ENCODE measurements at regions not wholly inside any gene's neighbourhood (a gene's known extent, or its start where the extent isn't known, plus 50 kb on each side); places are given as distances from the start of the nearest gene placed in this dataset.

DNA sequence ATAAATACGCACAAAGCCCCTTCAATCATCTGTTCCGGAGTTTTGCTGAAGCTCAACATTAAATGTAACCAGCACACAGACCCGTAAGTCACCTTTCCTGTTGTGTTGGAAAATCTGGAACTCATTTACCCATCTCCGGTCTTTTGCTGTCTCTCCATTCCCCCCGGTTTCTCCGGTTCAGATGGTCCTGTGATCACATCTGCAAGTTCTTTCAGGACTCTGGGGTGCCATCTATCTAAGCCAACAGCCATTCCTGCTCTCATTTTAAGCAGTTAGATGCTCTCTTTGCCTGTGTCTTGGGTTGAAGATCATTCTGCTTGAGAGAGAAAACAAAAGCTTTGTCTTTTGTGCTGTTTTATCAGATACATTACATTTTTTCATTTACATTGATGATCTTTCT is 91.7 kb upstream of the TGIF1 start:
- no peak for DNase-seq (ENCODE audit: low read depth)

DNA sequence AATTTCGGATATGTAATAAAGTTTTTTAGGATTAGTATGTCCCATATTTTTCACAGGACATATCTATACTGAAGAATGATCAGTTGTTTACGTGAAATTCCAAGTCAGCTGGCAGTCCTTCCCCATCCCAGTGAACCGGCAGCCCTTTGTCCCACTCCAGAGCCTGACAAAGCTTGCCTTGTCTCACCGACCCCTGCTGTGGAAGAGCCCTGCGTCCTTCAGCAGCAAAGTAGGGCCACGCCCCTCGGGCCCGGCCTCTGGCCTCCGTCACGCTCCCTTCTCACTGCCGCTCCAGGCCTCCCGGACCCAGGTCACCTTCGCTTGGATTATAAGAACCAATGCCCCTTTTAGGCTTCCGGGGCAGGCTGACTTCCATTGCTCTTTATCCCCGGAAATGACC is 89.8 kb upstream of the TGIF1 start:
- DNase-seq (ENCODE audit: low read depth), result no peak

GRCh38 chr18:3367491-3368091 is 82.4 kb upstream of the TGIF1 start:
- peak; percentile 66 for DNase-seq (ENCODE audit: low read depth)

DNA sequence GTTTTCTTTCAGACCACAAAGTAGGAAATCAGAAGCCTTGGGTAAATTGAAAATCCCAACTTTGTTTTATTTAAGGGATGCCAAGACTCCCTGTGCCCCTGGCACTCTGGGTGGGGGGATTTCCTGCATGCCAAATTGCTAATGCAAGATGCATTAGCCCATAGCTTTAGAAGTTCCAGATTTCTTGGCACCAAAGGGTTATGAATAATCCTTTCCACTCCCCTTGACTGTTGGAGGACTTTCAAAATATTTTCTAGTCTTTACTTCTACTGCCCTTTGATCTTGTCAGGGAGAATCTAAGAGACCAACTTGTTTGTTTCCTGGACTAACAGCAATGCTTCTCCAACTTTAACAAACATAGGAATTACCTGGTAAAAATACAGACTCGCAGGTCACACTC is 81.8 kb upstream of the TGIF1 start:
- DNase-seq (ENCODE audit: low read depth), result peak; percentile 65

GRCh38 chr18:3379685-3380084 is 70.3 kb upstream of the TGIF1 start:
- DNase-seq (ENCODE audit: low read depth), result no peak

- DNase-seq (ENCODE audit: low read depth), result peak; percentile 90
Observed at GRCh38 chr18:3380384-3380961, 69.5 kb upstream of the TGIF1 start.

GRCh38 chr18:3383381-3383915 is 66.5 kb upstream of the TGIF1 start:
- no peak for DNase-seq (ENCODE audit: low read depth)

DNA sequence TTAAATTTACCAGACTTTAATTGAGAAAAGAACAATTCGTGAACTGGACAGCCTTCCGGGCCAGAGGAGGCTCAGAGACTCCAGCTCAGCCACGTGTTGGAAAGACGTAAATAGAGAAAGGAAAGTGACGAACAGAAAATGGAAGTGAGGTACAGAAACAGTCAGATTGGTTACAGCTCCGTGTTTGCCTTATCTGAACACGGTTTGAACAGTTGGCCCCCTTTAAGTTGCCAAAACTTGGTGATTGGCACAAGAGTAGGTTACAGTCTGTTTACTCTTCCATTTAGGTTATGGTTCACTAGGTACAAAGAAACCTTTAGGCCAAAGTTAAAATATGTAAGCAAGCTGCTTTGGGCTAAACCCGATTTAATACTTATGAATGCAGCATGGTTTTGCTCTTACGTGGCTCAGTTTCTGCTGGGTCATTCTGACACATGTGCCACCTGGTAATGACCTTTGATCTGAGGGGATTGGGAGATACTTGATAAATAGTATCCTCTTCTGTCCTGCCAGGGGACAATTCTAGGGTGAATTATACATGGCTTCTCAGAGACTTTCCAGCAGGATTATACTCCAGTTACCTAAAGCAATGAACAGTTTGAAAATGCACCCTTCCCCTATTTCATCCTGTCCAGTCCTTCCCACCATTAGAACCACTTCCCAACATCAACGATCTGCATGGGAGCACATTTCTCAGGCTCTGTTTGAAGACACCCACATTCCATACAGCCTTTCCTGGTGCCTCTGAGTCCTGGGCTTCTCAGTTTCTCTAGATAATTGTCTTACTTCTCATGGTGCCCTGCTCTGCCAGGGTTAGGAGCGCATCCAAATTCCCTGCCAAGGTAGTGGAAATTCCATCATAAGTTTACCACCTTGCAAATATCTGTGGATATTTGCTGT is 65.1 kb upstream of the TGIF1 start:
- DNase-seq (ENCODE audit: low read depth), result no peak

GRCh38 chr18:3388323-3388722 is 61.6 kb upstream of the TGIF1 start:
- DNase-seq (ENCODE audit: low read depth), result no peak

- DNase-seq (ENCODE audit: low read depth), result no peak
Observed at GRCh38 chr18:3388980-3389379, 61.0 kb upstream of the TGIF1 start.

GRCh38 chr18:3389977-3390376 is 60.0 kb upstream of the TGIF1 start:
- DNase-seq (ENCODE audit: low read depth), result no peak

- DNase-seq (ENCODE audit: low read depth), result no peak
Observed at GRCh38 chr18:3391704-3392466, 58.1 kb upstream of the TGIF1 start.

GRCh38 chr18:3392467-3392855 is 57.5 kb upstream of the TGIF1 start:
- DNase-seq (ENCODE audit: low read depth), result no peak

DNA sequence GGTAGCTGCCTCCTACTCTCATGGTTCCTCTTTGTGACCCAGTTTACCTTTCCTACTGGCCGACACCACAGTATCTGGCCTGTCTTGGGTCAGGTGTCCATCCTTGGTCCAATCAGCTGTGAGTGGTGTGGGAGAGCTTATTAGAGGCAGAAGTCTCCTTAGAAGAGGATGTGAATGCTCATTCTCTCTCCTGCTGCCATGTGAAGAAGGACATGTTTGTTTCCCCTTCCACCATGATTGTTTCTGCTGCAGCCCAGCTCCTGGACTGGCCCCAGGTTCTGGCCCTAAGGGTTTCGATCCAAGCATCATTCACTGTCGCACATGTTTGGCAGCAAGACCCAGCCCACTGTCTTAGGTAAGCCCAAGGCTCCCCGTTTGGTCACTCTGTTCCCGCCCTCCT is 55.3 kb upstream of the TGIF1 start:
- no peak for DNase-seq (ENCODE audit: low read depth)

- DNase-seq (ENCODE audit: low read depth), result no peak
Observed at GRCh38 chr18:3395466-3395865, 54.5 kb upstream of the TGIF1 start.

DNA sequence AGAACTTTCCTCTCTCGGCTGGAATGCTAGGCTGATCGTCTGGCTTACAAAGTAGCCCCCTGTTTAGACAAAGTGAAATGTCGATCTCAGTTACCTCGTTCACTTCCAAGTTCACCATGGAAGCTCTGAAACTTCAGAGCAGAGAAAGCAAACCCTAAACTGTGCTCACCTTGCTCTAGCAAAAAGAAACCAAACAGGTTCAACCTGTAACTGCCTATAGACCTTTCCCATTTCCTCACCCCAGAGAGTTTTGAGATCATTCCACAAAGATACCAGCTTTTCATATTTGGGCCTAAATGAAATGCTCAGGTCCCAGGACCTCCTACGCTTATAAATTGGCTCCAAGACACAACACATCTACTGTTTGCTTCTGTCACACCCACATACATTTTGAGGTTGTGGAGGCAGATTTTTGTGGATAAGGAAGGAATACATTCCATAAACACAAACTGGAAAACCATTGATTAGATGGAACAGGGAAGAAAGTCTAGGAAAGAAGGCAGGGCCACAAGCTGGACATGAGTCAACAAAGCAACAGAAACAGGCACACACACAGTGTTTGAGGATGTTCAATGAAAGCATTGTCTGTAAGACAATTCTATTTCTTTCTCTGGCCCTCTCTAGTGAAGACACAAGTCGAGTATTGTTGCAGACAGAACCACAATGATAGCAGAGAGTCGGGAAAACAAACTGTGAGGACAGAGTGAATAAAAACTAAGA is 52.8 kb upstream of the TGIF1 start:
- no peak for DNase-seq (ENCODE audit: low read depth)

- no peak for DNase-seq (ENCODE audit: low read depth)
Observed at GRCh38 chr18:3397786-3398185, 52.2 kb upstream of the TGIF1 start.
